Inflammatory macrophage treated with lipopolysaccharide for 4 hours (primary cell): ENCODE measurements at regions not wholly inside any gene's neighbourhood (a gene's known extent, or its start where the extent isn't known, plus 50 kb on each side); places are given as distances from the start of the nearest gene placed in this dataset.
A peak's percentile ranks its signal among the peaks of the same experiment; 100 is the strongest.
"Not testable (repeated sequence)": the region's sequence is repeated elsewhere in the genome, so short reads cannot be mapped to it uniquely, and the experiment has no call there.

ENCODE experiments used
- DNase-seq: peaks from one replicate; pipeline ENCODE4 v3.0.0-alpha.2; 2020

GRCh38 chr6:13874191-13874549 lies 50.6 kb upstream of the RNF182 start:
- DNase-seq: no peak

GRCh38 chr6:13873288-13874190 lies 51.2 kb upstream of the RNF182 start:
- peak; percentile 13 for DNase-seq

GRCh38 chr6:13872681-13873080 lies 52.1 kb upstream of the RNF182 start:
- peak; percentile 80 for DNase-seq

- not testable (repeated sequence) for DNase-seq
These were observed 52.7 kb upstream of the RNF182 start for GRCh38 chr6:13872006-13872405.

GRCh38 chr6:13870214-13870830 lies 54.4 kb upstream of the RNF182 start:
- DNase-seq: no peak

- no peak for DNase-seq
These were observed 53.9 kb upstream of the MCUR1 start for GRCh38 chr6:13868236-13868635.

- DNase-seq: no peak
These were observed 51.9 kb upstream of the MCUR1 start for GRCh38 chr6:13866301-13866700.

GRCh38 chr6:13865141-13865540 lies 50.8 kb upstream of the MCUR1 start:
- peak; percentile 48 for DNase-seq

- DNase-seq: not testable (repeated sequence)
These were observed 50.3 kb upstream of the MCUR1 start for GRCh38 chr6:13864669-13865068.
